H1 (cell line): ENCODE measurements at regions not wholly inside any gene's neighbourhood (a gene's known extent, or its start where the extent isn't known, plus 50 kb on each side); places are given as distances from the start of the nearest gene placed in this dataset.

Experiments used
- CBX5 ChIP-seq: fragments of 300-800, 300-1000 bp; sonication (generic); IDR thresholded peaks from 2 replicates; pipeline ENCODE4 v1.7.1; 2016; ENCODE audit warnings: antibody characterized with exemption, low read length, low read depth
- CEBPB ChIP-seq: IDR thresholded peaks from 2 replicates; pipeline ENCODE4 v1.6.1; 2012; ENCODE audit warnings: low read depth, low read length
- CTCF ChIP-seq, 3 experiments: IDR thresholded peaks; 1 replicate in 2 of 3; 2 replicates in 1 of 3; pipeline versions ENCODE4 v1.5.1 to v1.6.1; 2011; ENCODE audit warnings: low read length in 3 of 3, mild to moderate bottlenecking in 3 of 3, inconsistent platforms in 2 of 3, low read depth in 1 of 3, moderate library complexity in 1 of 3; ENCODE audit not compliant: insufficient read depth in 1 of 3; ENCODE audit errors: control extremely low read depth in 1 of 3
- EP300 ChIP-seq, 2 experiments: IDR thresholded peaks; 1 replicate in 1 of 2; 2 replicates in 1 of 2; pipeline ENCODE4 v1.6.1; 2011 to 2012; ENCODE audit warnings: low read depth in 2 of 2, low read length in 2 of 2, mild to moderate bottlenecking in 2 of 2, borderline replicate concordance in 1 of 2, inconsistent platforms in 1 of 2, moderate library complexity in 1 of 2
- EZH2 ChIP-seq: fragments of 200-600 bp; sonication (generic); IDR thresholded peaks from 2 replicates; pipeline ENCODE4 v1.7.1; 2012; ENCODE audit warnings: low read depth, mild to moderate bottlenecking, moderate library complexity, low read length, inconsistent platforms; ENCODE audit not compliant: severe bottlenecking
- GTF2F1 ChIP-seq: IDR thresholded peaks from 2 replicates; pipeline ENCODE4 v1.6.1; 2012; ENCODE audit warnings: low read depth, low read length, improper control_type of control experiment, borderline replicate concordance
- JUN ChIP-seq: IDR thresholded peaks from 2 replicates; pipeline ENCODE4 v1.6.1; 2011; ENCODE audit warnings: low read depth, mild to moderate bottlenecking, improper control_type of control experiment, low read length
- JUND ChIP-seq: IDR thresholded peaks from 2 replicates; pipeline ENCODE4 v1.6.1; 2011; ENCODE audit warnings: mild to moderate bottlenecking, improper control_type of control experiment, low read length
- RAD21 ChIP-seq, 2 experiments: IDR thresholded peaks in 1 of 2; conservative IDR thresholded peaks in 1 of 2; 2 replicates each; pipeline ENCODE4 v1.6.1; 2011; ENCODE audit warnings: low read depth in 2 of 2, low read length in 2 of 2, improper control_type of control experiment in 1 of 2, inconsistent platforms in 1 of 2, mild to moderate bottlenecking in 1 of 2, moderate library complexity in 1 of 2
- RXRA ChIP-seq: IDR thresholded peaks from 2 replicates; pipeline ENCODE4 v1.6.1; 2011; ENCODE audit warnings: low read depth, mild to moderate bottlenecking, low read length, moderate library complexity; ENCODE audit not compliant: insufficient read depth
- SIN3A ChIP-seq, 2 experiments: IDR thresholded peaks in 1 of 2; conservative IDR thresholded peaks in 1 of 2; 2 replicates each; pipeline ENCODE4 v1.6.1; 2011 to 2012; ENCODE audit warnings: low read length in 2 of 2, improper control_type of control experiment in 1 of 2, low read depth in 1 of 2, mild to moderate bottlenecking in 1 of 2
- TEAD4 ChIP-seq: IDR thresholded peaks from 2 replicates; pipeline ENCODE4 v1.6.1; 2012; ENCODE audit warnings: low read depth, low read length, inconsistent platforms, mixed read lengths
- USF2 ChIP-seq: IDR thresholded peaks from 2 replicates; pipeline ENCODE4 v1.6.1; 2011; ENCODE audit warnings: low read length, improper control_type of control experiment
- YY1 ChIP-seq: IDR thresholded peaks from 2 replicates; pipeline ENCODE4 v1.6.1; 2011; ENCODE audit warnings: low read depth, mild to moderate bottlenecking, low read length

DNA sequence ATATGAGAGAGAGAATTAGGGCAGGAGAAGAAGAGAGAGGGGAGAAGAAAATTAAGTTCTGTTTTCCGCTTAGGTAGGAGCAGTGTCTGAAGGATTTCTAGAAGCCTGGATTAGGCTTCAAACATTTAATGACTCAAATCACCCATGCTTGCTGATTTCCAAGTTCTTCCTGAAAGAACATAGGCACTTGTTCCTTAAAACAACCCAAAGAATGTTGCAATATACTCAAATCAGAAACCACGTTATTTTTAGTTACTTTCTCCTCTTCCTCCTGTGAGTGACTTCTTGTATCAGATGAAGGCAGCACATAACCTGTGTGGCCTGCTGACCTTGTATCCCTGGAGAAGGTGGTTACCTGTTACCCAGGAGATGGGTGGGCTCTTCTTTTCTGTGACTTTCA, 351.5 kb upstream of the KLF4 start:
- TF ChIP-seq JUND: no peak
- no peak for TF ChIP-seq RXRA
- no peak for TF ChIP-seq RAD21 (IDR thresholded peaks at IDR 0.05 in 1 of 2, conservative IDR thresholded peaks at IDR 0.05 in 1 of 2; ENCODE audit: low read depth in 2 of 2, low read length in 2 of 2)
- no peak for TF ChIP-seq CTCF (IDR thresholded peaks at IDR 0.05; ENCODE audit: control extremely low read depth in 1 of 3, insufficient read depth in 1 of 3, low read depth in 1 of 3, low read length in 3 of 3)
- no peak for TF ChIP-seq SIN3A (conservative IDR thresholded peaks at IDR 0.05 in 1 of 2, IDR thresholded peaks at IDR 0.05 in 1 of 2; ENCODE audit: low read depth in 1 of 2, low read length in 2 of 2)
- TF ChIP-seq EP300 (IDR thresholded peaks at IDR 0.05; ENCODE audit: borderline replicate concordance in 1 of 2, low read depth in 2 of 2, low read length in 2 of 2): no peak
- TF ChIP-seq JUN: no peak
- no peak for TF ChIP-seq CBX5
- TF ChIP-seq GTF2F1: no peak
- TF ChIP-seq TEAD4: no peak
- TF ChIP-seq USF2: no peak
- no peak for TF ChIP-seq EZH2
- TF ChIP-seq YY1: no peak
- TF ChIP-seq CEBPB: no peak
